H1 (cell line): ENCODE measurements at regions not wholly inside any gene's neighbourhood (a gene's known extent, or its start where the extent isn't known, plus 50 kb on each side); places are given as distances from the start of the nearest gene placed in this dataset.
A peak's percentile ranks its signal among the peaks of the same experiment; 100 is the strongest.

ENCODE experiments used
- CTCF ChIA-PET: fragments of 300-600 bp; sonication (Branson Sonifier 250); formaldehyde crosslinking; loops from one replicate; lab custom pipeline; 2021; ENCODE audit not compliant: partially characterized antibody; lab: Charles Lee
- POLR2A ChIA-PET: fragments of 300-600 bp; sonication (Branson Sonifier 250); formaldehyde crosslinking; loops from one replicate; lab custom pipeline; 2021; ENCODE audit warnings: inconsistent platforms; ENCODE audit not compliant: partially characterized antibody; lab: Charles Lee
- DNase-seq, 2 experiments: peaks; one replicate each; pipeline versions ENCODE4 v3.0.0 to v3.0.0-alpha.2; 2010 to 2022; ENCODE audit warnings: low spot score in 2 of 2, low read depth in 1 of 2, mixed read lengths in 1 of 2
- FAIRE-seq: peaks from 2 replicates; lab custom pipeline; 2011; peaks lifted over from hg19 to GRCh38; lab: Jason Lieb, UNC
- H2AFZ ChIP-seq: 2 replicates; pipeline ENCODE4 v1.8.1; 2012; ENCODE audit warnings: low read length, inconsistent platforms
- H2AK5ac ChIP-seq: 2 replicates; pipeline ENCODE4 v1.6.1; 2013; ENCODE audit warnings: low read depth, low read length
- H2BK120ac ChIP-seq: replicated peaks from 2 replicates; pipeline ENCODE3; 2013; ENCODE audit warnings: low read depth, low read length, inconsistent platforms
- H2BK12ac ChIP-seq: 2 replicates; pipeline ENCODE4 v1.6.1; 2013; ENCODE audit warnings: low read depth, low read length
- H2BK15ac ChIP-seq: 2 replicates; pipeline ENCODE4 v1.6.1; 2013; ENCODE audit warnings: low read length
- H2BK20ac ChIP-seq: 2 replicates; pipeline ENCODE4 v1.6.1; 2013; ENCODE audit warnings: low read length
- H2BK5ac ChIP-seq: 2 replicates; pipeline ENCODE4 v1.6.1; 2013; ENCODE audit warnings: low read depth, low read length
- H3K14ac ChIP-seq: 2 replicates; pipeline ENCODE4 v1.6.1; 2013; ENCODE audit warnings: inconsistent platforms; ENCODE audit not compliant: insufficient read length
- H3K18ac ChIP-seq: 2 replicates; pipeline ENCODE4 v1.6.1; 2013; ENCODE audit warnings: low read length; ENCODE audit errors: extremely low read depth
- H3K23ac ChIP-seq: 2 replicates; pipeline ENCODE4 v1.6.1; 2013; ENCODE audit warnings: inconsistent platforms; ENCODE audit not compliant: insufficient read length
- H3K23me2 ChIP-seq: 2 replicates; pipeline ENCODE4 v1.6.1; 2013; ENCODE audit warnings: low read depth, low read length
- H3K27ac ChIP-seq: 2 replicates; pipeline ENCODE4 v1.6.1; 2011; ENCODE audit warnings: low read depth, low read length, inconsistent platforms
- H3K27me3 ChIP-seq, 4 experiments: replicated peaks in 1 of 4; 1 replicate in 1 of 4; 2 replicates in 3 of 4; pipeline versions ENCODE4 v1.6.1 to v1.8.1; 2011 to 2013; ENCODE audit warnings: low read length in 3 of 4, mild to moderate bottlenecking in 3 of 4, inconsistent platforms in 2 of 4, mixed read lengths in 2 of 4, moderate library complexity in 1 of 4; ENCODE audit not compliant: control insufficient read depth in 3 of 4, insufficient read depth in 3 of 4; ENCODE audit errors: extremely low read depth in 1 of 4
- H3K36me3 ChIP-seq, 4 experiments: 2 replicates each; pipeline versions ENCODE4 v1.6.1 to v1.8.1; 2011 to 2013; ENCODE audit warnings: mild to moderate bottlenecking in 4 of 4, low read length in 3 of 4, moderate library complexity in 2 of 4, control low read depth in 1 of 4, inconsistent platforms in 1 of 4; ENCODE audit not compliant: insufficient read depth in 4 of 4, control insufficient read depth in 2 of 4
- H3K4ac ChIP-seq: replicated peaks from 2 replicates; pipeline ENCODE3; 2013; ENCODE audit warnings: low read length, low read depth, mixed read lengths, inconsistent platforms; ENCODE audit not compliant: insufficient read length
- H3K4me1 ChIP-seq, 4 experiments: replicated peaks in 1 of 4; 1 replicate in 1 of 4; 2 replicates in 3 of 4; pipeline versions ENCODE4 v1.6.1 to v1.8.1; 2011 to 2013; ENCODE audit warnings: low read length in 3 of 4, inconsistent platforms in 2 of 4, mixed read lengths in 1 of 4; ENCODE audit not compliant: insufficient read depth in 4 of 4, control insufficient read depth in 3 of 4
- H3K4me2 ChIP-seq, 2 experiments: 2 replicates each; pipeline versions ENCODE4 v1.6.1 to v1.8.1; 2011 to 2013; ENCODE audit warnings: low read depth in 2 of 2, low read length in 2 of 2, control low read depth in 1 of 2, inconsistent platforms in 1 of 2, mild to moderate bottlenecking in 1 of 2; ENCODE audit not compliant: insufficient read depth in 1 of 2
- H3K4me3 ChIP-seq, 4 experiments: fragments of 200-600, 300-600 bp in 1 of 4; sonication (generic), shearing (Covaris generic), sonication (Bioruptor Twin) in 1 of 4; 2 replicates each; pipeline versions ENCODE4 v1.5.1 to v1.8.1; 2011 to 2016; ENCODE audit warnings: low read length in 4 of 4, low read depth in 3 of 4, control low read depth in 2 of 4, inconsistent platforms in 2 of 4, mild to moderate bottlenecking in 2 of 4, mixed read lengths in 1 of 4, moderate library complexity in 1 of 4; ENCODE audit not compliant: insufficient read depth in 2 of 4; ENCODE audit errors: extremely low read depth in 1 of 4
- H3K56ac ChIP-seq: replicated peaks from 2 replicates; pipeline ENCODE3; 2013; ENCODE audit warnings: low read depth, mild to moderate bottlenecking, mixed read lengths, low read length, inconsistent platforms; ENCODE audit not compliant: insufficient read length
- H3K79me1 ChIP-seq: 2 replicates; pipeline ENCODE4 v1.6.1; 2013; ENCODE audit warnings: low read depth, low read length, control low read depth
- H3K79me2 ChIP-seq, 2 experiments: 2 replicates each; pipeline versions ENCODE4 v1.6.1 to v1.8.1; 2012 to 2013; ENCODE audit warnings: low read length in 2 of 2, mild to moderate bottlenecking in 2 of 2, inconsistent platforms in 1 of 2; ENCODE audit not compliant: insufficient read depth in 2 of 2, control insufficient read depth in 1 of 2
- H3K9ac ChIP-seq, 4 experiments: replicated peaks in 1 of 4; 1 replicate in 1 of 4; 2 replicates in 3 of 4; pipeline versions ENCODE4 v1.6.1 to v1.8.1; 2011 to 2013; ENCODE audit warnings: low read depth in 3 of 4, low read length in 3 of 4, control low read depth in 2 of 4, mild to moderate bottlenecking in 2 of 4, moderate library complexity in 2 of 4, inconsistent platforms in 1 of 4; ENCODE audit errors: extremely low read depth in 1 of 4
- H3K9me3 ChIP-seq, 2 experiments: 2 replicates each; pipeline versions ENCODE4 v1.6.1 to v1.8.1; 2012 to 2013; ENCODE audit warnings: mild to moderate bottlenecking in 2 of 2, moderate library complexity in 2 of 2, control low read depth in 1 of 2, inconsistent platforms in 1 of 2, low read depth in 1 of 2, low read length in 1 of 2, mixed read lengths in 1 of 2; ENCODE audit not compliant: insufficient read depth in 2 of 2
- H4K20me1 ChIP-seq, 2 experiments: replicated peaks in 1 of 2; 2 replicates each; pipeline versions ENCODE3 to v1.8.1; 2011 to 2013; ENCODE audit warnings: inconsistent platforms in 2 of 2, low read length in 2 of 2, mild to moderate bottlenecking in 1 of 2; ENCODE audit not compliant: insufficient read depth in 2 of 2, control insufficient read depth in 1 of 2
- H4K5ac ChIP-seq: 2 replicates; pipeline ENCODE4 v1.6.1; 2013; ENCODE audit warnings: low read length, low read depth, mixed read lengths, inconsistent platforms; ENCODE audit not compliant: insufficient read length
- H4K8ac ChIP-seq: 2 replicates; pipeline ENCODE4 v1.8.0; 2013; ENCODE audit warnings: mild to moderate bottlenecking, moderate library complexity, low read length, inconsistent platforms; ENCODE audit not compliant: insufficient read depth; ENCODE audit errors: extremely low read depth
- H4K91ac ChIP-seq: replicated peaks from 2 replicates; pipeline ENCODE3; 2013; ENCODE audit warnings: low read length, mixed read lengths, inconsistent platforms; ENCODE audit not compliant: insufficient read length
- CEBPB ChIP-seq: IDR thresholded peaks from 2 replicates; pipeline ENCODE4 v1.6.1; 2012; ENCODE audit warnings: low read depth, low read length
- KDM4A ChIP-seq: IDR thresholded peaks from one replicate; pipeline ENCODE4 v1.7.1; 2012; ENCODE audit warnings: low read depth, mild to moderate bottlenecking, moderate library complexity, low read length, inconsistent platforms; ENCODE audit not compliant: severe bottlenecking
- whole genome bisulfite sequencing, 2 experiments: shearing (Covaris generic) in 1 of 2; methylation state at CpG; one replicate each; pipeline versions ENCODE4 v1.1.6 to v1.1.7; 2013 to 2015; ENCODE audit warnings: low lambda C conversion rate in 2 of 2, mixed read lengths in 2 of 2, inconsistent platforms in 1 of 2, low coverage in 1 of 2, missing lambda C conversion rate in 1 of 2; ENCODE audit not compliant: insufficient replicate concordance in 2 of 2, insufficient coverage in 1 of 2, insufficient read length in 1 of 2; ENCODE audit errors: extremely low coverage in 1 of 2, missing lambda C conversion rate in 1 of 2; 5-methylcytosine and 5-hydroxymethylcytosine counted together

GRCh38 chr16:60905811-60906210, 1130.4 kb downstream of the CDH8 start:
- no peak overlapping the region for H3K27ac ChIP-seq
- ChIA-PET CTCF (interaction anchor here (0.5 to 0.7 kb wide), 2 partner anchors 11 to 592 kb away, joined by 3 read pairs; no protein-coding TSS in a partner anchor), POLR2A (no interaction called here)
- H3K79me2 ChIP-seq = no peaks in the 10 kb centered on the region
- H2BK12ac ChIP-seq = no peak overlapping the region
- no peak overlapping the region for H4K5ac ChIP-seq
- H3K9ac ChIP-seq = no peak overlapping the region
- H3K36me3 ChIP-seq = no peaks in the 10 kb centered on the region
- no peak overlapping the region for H2BK15ac ChIP-seq
- no peak overlapping the region for H2BK120ac ChIP-seq
- peak overlapping the region; percentile 87; the same call in 1 of the 2 replicates for H2AFZ ChIP-seq
- H4K20me1 ChIP-seq = no peaks in the 10 kb centered on the region
- no peak overlapping the region for H3K18ac ChIP-seq
- peaks cover 0 to 3% (median under 1%) of the 10 kb centered on the region in 4 experiments; a peak in 2 of 7 replicates for H3K4me1 ChIP-seq
- no peak overlapping the region for H4K91ac ChIP-seq
- no peak overlapping the region for H4K8ac ChIP-seq
- no peak overlapping the region for H3K4ac ChIP-seq
- H3K79me1 ChIP-seq = no peaks in the 10 kb centered on the region
- H2BK5ac ChIP-seq = no peak overlapping the region
- DNase-seq = no peak
- 73% methylated on average over 4 of the region's 4 CpGs; no CpG with 5 or more reads in 1 of the 2 experiments for WGBS, 2 experiments
- no peak overlapping the region for H2AK5ac ChIP-seq
- TF ChIP-seq KDM4A (no peak), CEBPB (no peak)
- H3K4me3 ChIP-seq = no peak overlapping the region
- no peak overlapping the region for H2BK20ac ChIP-seq
- peak overlapping the region in 1 of 2 experiments; percentile 22; a peak in 1 of 4 replicates for H3K4me2 ChIP-seq
- H3K9me3 ChIP-seq = no peaks in the 10 kb centered on the region
- H3K56ac ChIP-seq = no peak overlapping the region
- H3K14ac ChIP-seq = no peak overlapping the region
- H3K23ac ChIP-seq = no peak overlapping the region
- H3K27me3 ChIP-seq = no peaks in the 10 kb centered on the region
- FAIRE-seq = no peak
- no peaks in the 10 kb centered on the region for H3K23me2 ChIP-seq
